PFSK-1 (cell line): ENCODE measurements at regions not wholly inside any gene's neighbourhood (a gene's known extent, or its start where the extent isn't known, plus 50 kb on each side); places are given as distances from the start of the nearest gene placed in this dataset.

Experiments
- FOXP2 ChIP-seq: optimal IDR thresholded peaks from 2 replicates; pipeline ENCODE3; 2011; ENCODE audit warnings: borderline replicate concordance, control low read depth, inconsistent platforms; ENCODE audit not compliant: insufficient read depth; ENCODE audit errors: extremely low read length, extremely low read depth
- POLR2AphosphoS5 ChIP-seq: IDR thresholded peaks from 2 replicates; pipeline ENCODE4 v1.6.1; 2012; ENCODE audit warnings: low read depth, mild to moderate bottlenecking, control low read depth, low read length, moderate library complexity
- SIN3A ChIP-seq: IDR thresholded peaks from 2 replicates; pipeline ENCODE4 v1.6.1; 2012; ENCODE audit warnings: mild to moderate bottlenecking, low read length, moderate library complexity, borderline replicate concordance; ENCODE audit not compliant: insufficient read depth
- TAF1 ChIP-seq: IDR thresholded peaks from 2 replicates; pipeline ENCODE4 v1.6.1; 2012; ENCODE audit warnings: low read length, control low read depth, borderline replicate concordance; ENCODE audit not compliant: insufficient read depth
- TF ChIP-seq, protein P1 (sequence below), 2 experiments: IDR thresholded peaks; 2 replicates each; pipeline versions ENCODE4 v1.6.1 to v1.8.0; 2011 to 2012; ENCODE audit warnings: low read depth in 2 of 2, low read length in 2 of 2, control low read depth in 1 of 2, inconsistent platforms in 1 of 2, mild to moderate bottlenecking in 1 of 2, moderate library complexity in 1 of 2; ENCODE audit not compliant: insufficient read depth in 1 of 2

DNA sequence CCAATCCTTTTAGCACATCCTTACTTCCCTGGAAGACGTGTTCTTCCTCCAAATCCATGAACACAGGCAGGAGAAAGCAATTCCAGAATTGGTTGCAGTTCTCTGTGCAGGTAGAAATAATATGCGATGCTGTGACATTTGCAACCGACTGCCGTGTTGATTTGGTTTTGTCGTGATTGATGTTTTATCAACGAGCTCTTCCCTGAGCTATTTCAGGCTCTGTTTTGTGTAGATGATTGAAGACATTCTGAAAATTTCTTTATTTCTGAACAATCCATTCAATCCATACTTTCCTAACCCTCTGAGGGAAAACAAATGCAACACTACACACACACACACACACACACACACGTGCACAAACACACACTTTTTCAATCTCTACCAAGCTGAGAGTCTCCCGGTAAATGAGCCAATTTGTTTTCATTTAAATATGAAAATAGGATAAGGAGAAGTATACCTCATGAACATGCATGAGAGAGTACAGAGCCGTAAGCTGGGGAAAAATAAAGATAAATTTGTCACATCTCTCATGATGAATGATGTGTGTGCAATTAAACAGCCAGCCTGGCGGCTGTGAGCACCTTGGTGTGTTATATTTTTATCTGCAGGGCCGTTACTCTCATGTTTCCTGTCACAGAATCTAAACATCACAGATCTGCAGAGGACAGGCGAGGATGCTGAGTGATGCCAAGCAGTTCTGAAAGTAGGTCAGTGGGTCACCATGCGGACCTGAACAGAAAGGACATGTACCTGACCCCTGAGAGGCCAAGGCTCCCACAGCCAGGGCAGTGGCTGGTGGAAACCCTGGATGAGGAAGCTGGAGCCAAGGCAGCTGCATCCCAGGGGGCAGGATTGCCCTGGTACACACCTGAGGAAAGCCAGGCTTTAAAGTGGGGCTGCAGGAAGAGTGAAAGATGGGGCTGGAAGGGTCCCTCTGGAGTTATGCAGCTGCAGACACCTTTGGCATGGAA, 64.8 kb downstream of the PDCL3 start:
- TF ChIP-seq, protein P1, sequence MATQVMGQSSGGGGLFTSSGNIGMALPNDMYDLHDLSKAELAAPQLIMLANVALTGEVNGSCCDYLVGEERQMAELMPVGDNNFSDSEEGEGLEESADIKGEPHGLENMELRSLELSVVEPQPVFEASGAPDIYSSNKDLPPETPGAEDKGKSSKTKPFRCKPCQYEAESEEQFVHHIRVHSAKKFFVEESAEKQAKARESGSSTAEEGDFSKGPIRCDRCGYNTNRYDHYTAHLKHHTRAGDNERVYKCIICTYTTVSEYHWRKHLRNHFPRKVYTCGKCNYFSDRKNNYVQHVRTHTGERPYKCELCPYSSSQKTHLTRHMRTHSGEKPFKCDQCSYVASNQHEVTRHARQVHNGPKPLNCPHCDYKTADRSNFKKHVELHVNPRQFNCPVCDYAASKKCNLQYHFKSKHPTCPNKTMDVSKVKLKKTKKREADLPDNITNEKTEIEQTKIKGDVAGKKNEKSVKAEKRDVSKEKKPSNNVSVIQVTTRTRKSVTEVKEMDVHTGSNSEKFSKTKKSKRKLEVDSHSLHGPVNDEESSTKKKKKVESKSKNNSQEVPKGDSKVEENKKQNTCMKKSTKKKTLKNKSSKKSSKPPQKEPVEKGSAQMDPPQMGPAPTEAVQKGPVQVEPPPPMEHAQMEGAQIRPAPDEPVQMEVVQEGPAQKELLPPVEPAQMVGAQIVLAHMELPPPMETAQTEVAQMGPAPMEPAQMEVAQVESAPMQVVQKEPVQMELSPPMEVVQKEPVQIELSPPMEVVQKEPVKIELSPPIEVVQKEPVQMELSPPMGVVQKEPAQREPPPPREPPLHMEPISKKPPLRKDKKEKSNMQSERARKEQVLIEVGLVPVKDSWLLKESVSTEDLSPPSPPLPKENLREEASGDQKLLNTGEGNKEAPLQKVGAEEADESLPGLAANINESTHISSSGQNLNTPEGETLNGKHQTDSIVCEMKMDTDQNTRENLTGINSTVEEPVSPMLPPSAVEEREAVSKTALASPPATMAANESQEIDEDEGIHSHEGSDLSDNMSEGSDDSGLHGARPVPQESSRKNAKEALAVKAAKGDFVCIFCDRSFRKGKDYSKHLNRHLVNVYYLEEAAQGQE (IDR thresholded peaks at IDR 0.05; ENCODE audit: insufficient read depth in 1 of 2, low read depth in 2 of 2, low read length in 2 of 2) = no peak
- TF ChIP-seq SIN3A (no peak), TAF1 (no peak), FOXP2 (no peak), POLR2AphosphoS5 (no peak)

DNA sequence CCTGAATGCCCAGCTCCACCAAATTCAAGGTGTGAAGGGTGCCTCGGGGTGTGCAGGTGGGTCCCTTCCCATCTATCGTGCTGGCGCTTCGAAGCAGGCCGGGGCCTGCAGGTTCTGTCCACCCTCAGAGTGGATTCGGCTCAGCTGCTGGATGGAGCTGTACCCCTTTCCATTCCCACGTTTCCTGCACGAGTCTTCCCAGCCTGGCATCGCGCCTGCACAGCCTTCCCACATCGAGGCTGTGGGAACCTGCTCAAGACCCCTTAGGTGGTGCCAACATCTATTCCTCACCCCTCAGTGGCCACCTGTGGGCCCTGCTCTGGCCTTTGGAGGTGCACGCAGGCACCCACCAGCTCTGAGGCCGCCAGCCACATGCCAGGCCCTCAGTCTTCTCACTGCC, 65.7 kb downstream of the PDCL3 start:
- TF ChIP-seq, protein P1 (IDR thresholded peaks at IDR 0.05; ENCODE audit: insufficient read depth in 1 of 2, low read depth in 2 of 2, low read length in 2 of 2) = no peak
- no peak for TF ChIP-seq POLR2AphosphoS5
- TF ChIP-seq TAF1 = no peak
- no peak for TF ChIP-seq SIN3A
- TF ChIP-seq FOXP2 = no peak

DNA sequence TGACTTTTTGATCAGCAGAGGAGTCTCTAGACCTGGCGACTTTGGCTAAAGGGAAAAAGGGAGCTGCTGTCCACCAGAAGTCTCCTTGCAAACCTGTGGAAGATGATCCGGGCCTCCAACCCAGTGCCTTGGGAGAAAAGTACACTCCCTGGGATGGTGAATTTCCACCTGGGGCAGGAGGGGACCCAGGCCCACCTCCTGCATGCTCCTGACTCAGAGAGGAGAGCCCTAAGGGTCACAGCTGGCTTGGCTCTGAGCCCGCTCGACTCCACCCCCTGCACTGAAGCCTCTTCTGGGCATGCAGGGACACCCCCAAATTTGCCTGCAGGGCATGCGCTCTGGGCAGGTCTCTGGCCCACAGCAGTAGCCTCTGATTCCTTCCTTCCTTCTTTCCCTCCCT, 66.5 kb downstream of the PDCL3 start:
- no peak for TF ChIP-seq POLR2AphosphoS5
- no peak for TF ChIP-seq TAF1

- TF ChIP-seq, protein P1 (IDR thresholded peaks at IDR 0.05; ENCODE audit: insufficient read depth in 1 of 2, low read depth in 2 of 2, low read length in 2 of 2) = no peak
- TF ChIP-seq POLR2AphosphoS5 = no peak
- no peak for TF ChIP-seq FOXP2
- no peak for TF ChIP-seq TAF1
- TF ChIP-seq SIN3A = no peak
These were observed 67.7 kb downstream of the PDCL3 start for GRCh38 chr2:100630473-100630977.

GRCh38 chr2:100632037-100632436, 69.2 kb downstream of the PDCL3 start:
- TF ChIP-seq TAF1 (no peak), FOXP2 (no peak), SIN3A (no peak), POLR2AphosphoS5 (no peak)
- TF ChIP-seq, protein P1 (IDR thresholded peaks at IDR 0.05; ENCODE audit: insufficient read depth in 1 of 2, low read depth in 2 of 2, low read length in 2 of 2) = no peak
